MM.1S (cell line): ENCODE measurements at regions not wholly inside any gene's neighbourhood (a gene's known extent, or its start where the extent isn't known, plus 50 kb on each side); places are given as distances from the start of the nearest gene placed in this dataset.

Source experiments
- CTCF ChIP-seq: fragments of 300-600 bp; sonication (generic); IDR thresholded peaks from 2 replicates; pipeline ENCODE4 v1.5.1; 2016; ENCODE audit warnings: antibody characterized with exemption, low read length, mixed read lengths
- EZH2 ChIP-seq: fragments of 300-600 bp; sonication (generic); optimal IDR thresholded peaks from 2 replicates; pipeline ENCODE3; 2017; ENCODE audit warnings: low read depth, mild to moderate bottlenecking, antibody characterized with exemption, low read length, mixed read lengths
- EZH2phosphoT487 ChIP-seq: fragments of 300-600 bp; sonication (generic); IDR thresholded peaks from 2 replicates; pipeline ENCODE4 v1.6.1; 2018; ENCODE audit warnings: antibody characterized with exemption, low read length

GRCh38 chr4:112717856-112718255, 80.9 kb downstream of the LARP7 start:
- no peak for TF ChIP-seq CTCF
- TF ChIP-seq EZH2phosphoT487, result no peak
- TF ChIP-seq EZH2, result no peak
